RKO (cell line): ENCODE measurements at regions not wholly inside any gene's neighbourhood (a gene's known extent, or its start where the extent isn't known, plus 50 kb on each side); places are given as distances from the start of the nearest gene placed in this dataset.
"Not testable (repeated sequence)": the region's sequence is repeated elsewhere in the genome, so short reads cannot be mapped to it uniquely, and the experiment has no call there.

ENCODE experiments used
- DNase-seq: peaks from one replicate; pipeline ENCODE4 v3.0.0-alpha.2; 2016; ENCODE audit warnings: low spot score

DNA sequence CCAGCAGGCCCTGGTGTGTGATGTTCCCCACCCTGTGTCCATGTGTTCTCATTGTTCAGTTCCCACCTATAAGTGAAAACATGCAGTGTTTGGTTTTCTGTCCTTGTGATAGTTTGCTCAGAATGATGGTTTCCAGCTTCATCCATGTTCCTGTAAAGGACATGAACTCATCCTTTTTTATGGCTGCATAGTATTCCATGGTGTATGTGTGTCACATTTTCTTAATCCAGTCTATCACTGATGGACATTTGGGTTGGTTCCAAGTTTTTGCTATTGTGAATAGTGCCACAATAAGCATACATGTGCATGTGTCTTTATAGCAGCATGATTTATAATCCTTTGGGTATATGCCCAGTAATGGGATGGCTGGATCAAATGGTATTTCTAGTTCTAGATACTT, 130.4 kb upstream of the FHL2 start:
- not testable (repeated sequence) for DNase-seq

DNA sequence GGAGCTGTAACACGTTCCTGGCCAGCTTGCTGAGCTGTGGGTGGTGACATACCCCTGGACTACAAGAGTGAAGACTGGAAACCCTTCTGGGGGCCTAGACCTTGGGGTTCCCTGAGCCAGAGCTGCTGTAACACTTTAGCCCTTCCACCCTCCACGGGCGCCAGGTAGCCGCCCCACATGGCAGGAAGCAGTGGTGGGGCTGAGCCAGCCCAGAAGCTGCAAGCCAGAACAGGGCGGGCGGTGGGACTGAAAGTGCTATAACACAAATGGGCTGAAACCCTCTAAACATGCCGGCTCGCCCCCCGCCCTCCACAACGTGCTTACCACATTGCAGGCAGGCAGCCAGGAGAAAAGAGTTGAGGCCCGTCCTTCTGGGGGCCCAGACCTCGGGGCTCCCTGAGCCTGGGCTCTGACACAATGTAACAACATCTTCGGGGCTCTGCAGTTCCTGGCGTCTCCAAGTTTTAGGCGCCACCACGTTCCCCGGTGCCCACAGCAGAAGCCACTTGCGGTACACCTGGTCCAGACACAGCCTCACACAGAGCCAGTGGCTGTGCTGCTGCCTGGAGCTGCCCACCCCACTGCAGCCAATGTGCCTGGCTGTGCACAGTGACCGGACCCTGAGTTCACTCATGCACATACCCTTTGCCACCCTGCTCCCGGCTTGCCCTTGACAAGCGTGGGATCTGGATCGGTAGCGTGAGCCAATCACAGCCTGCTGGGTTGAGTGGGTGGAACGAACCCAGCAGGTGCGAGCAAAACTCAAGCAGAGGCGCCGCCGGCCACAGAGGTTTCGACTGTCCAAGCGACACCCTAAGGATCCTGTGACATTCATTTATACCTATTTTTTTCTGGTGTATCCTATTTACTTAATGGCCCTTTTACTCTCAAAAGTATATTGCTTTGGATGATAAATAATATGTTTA, 127.4 kb upstream of the FHL2 start:
- no peak for DNase-seq

DNA sequence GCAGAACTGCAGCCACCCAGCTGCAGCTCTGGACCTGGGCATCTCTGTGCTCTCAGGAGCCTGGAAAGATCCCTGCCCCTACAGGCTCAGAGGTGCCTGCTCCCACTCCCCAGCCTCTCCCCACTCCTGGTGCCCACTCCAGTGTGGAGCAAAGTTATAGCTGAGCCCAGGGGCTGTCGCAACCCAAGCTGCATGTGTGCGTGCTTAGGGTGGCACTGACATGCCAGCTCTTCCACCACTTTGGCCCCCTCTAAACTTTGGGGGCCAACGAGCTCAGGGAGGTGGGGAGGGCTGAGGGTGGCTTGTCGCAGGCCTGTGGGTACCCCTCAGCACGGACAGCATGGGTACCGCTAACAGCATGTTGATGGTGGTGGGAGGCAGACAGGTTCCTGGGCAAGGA, 126.3 kb upstream of the FHL2 start:
- DNase-seq = no peak

DNA sequence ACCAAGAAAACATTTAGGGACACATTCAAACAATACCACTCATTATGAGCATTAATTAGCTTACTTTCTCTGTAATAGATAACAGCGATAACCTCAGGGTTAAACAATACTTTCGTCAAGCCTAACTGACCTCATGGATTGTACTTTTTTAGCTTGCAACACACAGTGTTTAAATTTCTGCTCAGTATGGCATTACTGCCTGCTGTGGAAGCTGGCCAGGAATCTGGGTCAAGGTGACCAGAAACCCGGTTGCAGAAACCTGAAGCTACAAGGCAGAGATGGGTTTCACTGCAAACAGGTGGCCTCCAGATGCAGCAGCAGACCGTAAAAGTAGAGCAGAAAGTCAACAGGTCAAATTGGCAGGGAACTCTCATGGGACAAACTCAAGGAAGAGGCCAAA, 123.8 kb upstream of the FHL2 start:
- DNase-seq = no peak

DNA sequence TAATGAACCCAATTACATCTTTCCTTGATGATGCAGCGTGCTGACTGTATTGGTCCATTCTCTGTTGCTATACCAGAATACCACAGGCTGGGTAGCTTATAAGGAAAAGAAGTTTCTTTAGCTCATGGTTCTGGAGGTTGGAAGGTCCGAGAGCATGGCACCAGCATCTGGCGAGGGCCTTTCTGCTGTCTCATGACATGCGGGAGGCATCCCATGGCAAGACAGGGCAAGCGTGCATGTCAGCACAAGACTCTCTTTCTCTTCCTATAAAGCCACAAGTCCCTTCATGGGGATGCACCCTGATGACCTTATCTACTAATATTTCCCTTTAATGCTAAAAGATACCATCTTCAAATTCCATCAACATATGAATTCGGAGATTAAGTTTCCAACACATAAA, 122.8 kb upstream of the FHL2 start:
- DNase-seq = no peak

DNA sequence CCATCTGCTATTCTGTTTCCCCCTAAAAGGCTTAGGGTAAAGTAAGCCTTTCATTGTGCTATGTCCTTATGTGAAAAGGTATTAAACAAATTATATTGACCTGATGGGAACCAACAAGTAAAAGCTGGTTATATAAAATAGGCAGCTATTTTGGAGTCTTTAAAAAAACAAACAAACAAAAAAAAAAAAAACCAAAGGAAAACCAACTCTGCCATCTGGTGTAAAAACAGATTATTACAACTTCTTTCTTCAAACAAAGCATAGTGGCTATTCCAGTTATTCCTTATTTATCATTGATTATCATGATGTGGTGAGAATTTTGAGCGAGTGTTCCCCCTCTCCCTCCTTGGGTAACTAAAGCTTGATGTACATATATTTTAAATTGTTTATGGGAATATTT, 122.3 kb upstream of the FHL2 start:
- peak; percentile 40 for DNase-seq

DNA sequence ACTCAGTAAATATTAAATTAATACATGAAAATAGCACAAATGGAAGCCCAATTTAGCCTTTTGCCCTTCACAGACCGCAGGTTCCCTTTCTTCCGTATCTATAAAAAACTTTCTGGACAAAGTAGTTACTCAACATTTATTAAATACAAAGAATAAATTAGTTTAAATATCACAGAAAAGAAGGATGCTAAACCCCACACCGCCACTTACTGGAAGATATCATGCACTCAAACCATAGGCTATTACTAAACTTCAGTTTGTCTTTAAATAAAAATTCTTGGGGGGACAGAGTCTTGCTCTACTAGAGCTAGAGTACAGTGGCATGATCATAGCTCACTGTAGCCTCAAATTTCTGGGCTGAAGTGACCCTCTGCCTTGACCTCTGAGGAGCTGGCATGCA, 120.7 kb upstream of the FHL2 start:
- no peak for DNase-seq

DNA sequence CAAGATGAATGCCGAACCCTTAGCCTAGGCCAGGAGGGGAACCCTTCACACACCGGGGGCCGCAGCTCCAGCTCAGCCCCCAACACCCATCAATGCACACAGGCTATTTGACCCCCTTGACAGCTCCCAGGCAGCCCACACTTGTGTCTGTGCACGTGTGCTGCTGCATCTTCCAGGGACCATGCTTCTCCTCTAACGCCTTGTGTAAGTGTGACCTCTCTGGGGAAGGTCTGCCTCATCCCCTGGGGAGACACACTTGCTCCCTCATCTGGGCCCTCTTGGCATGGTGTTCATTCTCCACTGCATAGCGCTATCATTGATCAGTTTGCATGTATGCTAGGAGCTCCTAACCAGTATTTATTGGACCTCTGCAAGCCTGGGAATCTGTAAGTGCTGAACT, 120.0 kb upstream of the FHL2 start:
- no peak for DNase-seq

DNA sequence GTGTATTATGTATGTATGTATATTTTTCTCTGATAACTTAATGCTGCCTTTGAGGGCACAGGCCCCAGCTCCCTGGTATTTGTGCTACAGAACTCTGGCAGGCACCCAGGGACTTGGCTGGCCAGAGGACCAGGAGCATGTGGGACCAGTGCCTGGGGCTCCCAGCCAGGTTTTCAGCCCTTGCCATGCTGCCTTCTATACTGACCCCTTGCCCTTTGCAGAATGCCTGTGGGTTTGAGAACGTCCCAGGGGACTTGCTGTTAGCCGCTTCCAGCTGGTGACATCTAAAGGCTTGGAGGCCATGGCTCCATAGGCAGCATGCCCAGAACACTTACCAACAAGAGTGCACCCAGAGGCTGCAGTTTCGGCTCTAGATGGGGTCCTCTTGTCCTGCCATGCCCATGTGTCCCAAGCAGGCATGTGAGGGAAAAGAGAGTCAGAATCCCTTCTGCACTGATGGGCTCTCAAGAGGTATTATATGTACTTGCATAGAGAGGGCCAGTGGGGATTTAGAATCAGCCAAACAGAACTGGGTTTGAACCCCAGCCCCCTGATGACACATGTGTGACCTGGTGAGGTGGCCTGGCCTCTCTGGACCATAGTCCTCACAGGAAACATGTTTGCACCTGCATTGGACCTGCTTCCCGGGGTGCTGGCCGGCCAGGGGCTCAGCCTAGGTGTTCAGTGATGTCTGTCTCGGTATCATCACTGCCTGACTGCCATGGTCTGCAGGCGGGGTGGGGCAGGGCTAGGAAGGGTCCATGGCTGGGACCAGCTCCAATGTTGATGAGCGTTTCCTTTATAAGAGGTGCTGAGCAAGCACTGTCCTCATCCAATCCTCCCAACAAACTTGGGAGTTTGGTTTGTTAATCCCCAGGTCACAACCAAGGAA, 119.2 kb upstream of the FHL2 start:
- DNase-seq = no peak

DNA sequence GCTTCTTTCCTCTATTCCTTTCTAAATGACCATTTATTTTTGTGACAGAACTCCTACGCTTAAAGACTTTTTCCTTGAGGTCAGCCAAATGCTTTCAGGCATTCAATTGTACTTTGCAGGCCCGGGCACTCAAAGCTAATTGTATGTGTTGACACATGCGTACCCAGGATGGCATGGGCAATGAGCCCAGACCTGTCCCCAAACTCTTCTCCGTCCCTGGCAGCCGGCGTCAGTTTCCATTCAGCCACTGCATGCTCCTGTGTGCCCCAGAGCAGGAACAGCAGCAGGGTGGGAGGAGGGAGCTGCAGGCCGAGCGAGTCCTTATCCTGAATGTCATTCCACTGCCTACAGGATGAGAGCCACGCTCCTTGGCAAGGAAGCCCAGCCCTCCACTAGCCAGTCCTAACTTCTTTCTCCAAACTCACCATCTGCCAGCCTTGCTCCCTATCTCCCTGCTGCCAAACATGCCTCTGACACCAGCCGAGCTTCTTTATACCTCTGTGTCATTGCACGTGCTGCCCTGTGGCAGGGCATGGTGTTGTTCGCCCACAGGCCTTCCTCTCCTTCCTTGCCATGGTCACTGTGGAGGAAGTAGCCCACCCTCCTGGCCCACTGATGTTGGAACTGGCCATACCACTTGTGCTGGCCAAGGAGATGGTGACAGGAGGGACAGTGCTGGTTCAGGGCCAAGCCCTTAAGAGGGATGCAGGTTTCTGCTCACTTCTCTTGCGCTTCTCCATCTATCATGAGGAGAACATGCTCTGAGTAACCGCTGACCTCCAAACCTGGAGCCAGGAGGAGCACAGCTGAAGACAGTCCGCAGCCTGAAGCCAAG, 116.9 kb upstream of the FHL2 start:
- DNase-seq = no peak

DNA sequence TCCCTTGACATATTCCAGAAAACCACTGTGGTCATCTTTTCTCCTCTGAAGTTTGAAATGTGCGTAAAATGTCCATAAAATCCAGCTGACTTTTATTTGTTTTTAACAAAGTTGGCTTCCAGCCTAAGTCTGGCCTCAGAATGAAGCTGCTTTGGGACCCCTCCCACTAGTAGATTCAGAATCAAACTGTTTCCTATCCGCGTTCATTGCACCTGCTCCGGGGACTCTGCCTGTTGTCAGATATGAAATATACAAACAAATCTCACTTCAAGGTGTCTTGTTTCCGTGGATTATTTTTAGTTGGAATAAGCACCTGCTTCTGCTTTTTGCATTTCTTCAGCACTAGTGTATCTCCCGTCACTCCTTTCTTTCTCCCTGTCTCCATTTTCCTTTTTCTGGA, 115.7 kb upstream of the FHL2 start:
- DNase-seq = no peak

DNA sequence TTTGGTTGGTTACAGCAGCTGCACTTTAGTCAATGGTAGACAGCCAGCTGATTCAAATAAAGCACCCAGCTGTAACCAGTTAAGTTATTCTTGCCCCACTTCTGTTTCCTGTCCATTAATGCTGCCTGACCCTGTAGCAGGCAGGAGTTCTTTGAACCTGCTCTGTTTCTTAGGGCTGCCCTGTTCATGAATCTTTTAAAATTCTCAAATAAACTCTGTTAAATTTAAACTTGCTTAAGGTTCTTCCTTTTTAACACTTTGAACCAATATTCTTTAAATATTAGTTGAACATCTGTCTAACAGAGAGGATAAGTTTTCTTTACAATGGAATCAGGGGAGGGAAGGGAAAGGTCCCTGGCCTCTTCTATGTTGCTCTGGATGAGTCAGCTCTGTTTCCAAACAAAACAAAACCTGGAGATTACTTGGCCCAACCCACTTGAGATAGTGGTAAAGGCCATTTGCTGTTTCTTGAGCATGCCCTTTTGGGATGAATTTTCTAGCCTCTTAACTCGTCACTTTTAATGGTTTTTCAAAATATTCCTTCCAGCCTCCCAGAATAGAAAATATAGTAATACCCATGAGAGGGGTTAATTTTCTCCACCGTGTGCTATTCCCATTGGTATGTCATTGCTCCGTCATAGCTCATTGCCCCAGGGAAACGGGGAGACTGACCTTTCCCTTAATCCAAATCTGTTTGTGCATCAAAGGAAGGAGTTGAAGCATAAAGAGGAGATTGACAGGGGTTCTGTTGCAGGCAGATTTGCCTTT, 112.1 kb upstream of the FHL2 start:
- DNase-seq = no peak

DNA sequence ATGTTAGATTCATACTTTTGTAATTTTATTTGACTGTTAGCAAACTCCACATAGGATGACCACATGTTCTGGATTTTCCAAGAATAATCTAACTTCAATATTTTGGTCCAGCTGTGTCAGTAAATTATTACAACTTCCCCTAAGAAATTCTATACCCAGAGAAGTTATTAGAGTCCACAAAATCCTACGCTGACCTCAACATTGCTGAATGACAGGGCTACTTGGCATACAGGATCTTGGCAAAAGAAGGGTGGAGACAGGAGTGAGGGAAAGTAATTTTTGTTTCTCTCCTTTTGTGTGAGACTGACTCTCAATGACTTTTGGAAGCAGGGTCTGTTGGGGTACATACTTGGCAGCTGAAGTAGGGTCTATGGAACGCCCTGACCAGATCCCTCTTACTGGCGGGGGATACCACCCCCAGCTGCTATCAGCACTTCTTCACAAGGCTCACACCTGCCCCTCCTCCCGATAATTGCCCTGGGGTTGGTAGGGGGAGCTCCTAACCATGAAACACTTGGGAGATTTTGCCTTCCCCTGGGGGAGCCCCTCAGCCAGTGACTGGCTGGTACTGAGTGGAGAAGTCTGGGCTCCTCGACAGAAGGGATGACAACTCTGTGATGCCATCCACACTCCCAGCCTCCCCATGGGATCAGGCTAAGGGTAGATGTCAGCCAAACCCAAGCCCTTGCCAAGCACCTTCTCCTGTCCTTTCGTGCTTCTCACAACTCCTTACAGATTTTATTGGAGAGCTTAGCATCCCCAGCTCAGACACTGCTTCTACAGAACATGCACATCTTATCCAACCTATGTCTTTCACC, 110.6 kb upstream of the FHL2 start:
- no peak for DNase-seq

DNA sequence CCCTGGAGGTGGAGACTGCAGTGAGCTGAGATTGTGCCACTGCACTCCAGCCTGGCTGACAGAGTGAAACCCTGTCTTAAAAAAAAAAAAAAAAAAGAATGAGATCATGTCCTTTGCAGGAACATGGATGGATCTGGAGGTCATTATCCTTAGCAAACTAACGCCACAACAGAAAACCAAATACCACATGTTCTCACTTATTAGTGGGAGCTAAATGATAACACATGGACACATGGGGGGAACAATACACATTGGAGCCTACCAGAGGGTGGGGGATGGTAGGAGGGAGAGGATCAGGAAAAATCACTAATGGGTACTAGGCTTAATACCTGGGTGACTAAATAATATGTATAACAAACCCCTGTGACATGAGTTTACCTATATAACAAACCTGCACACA, 108.0 kb upstream of the FHL2 start:
- not testable (repeated sequence) for DNase-seq

DNA sequence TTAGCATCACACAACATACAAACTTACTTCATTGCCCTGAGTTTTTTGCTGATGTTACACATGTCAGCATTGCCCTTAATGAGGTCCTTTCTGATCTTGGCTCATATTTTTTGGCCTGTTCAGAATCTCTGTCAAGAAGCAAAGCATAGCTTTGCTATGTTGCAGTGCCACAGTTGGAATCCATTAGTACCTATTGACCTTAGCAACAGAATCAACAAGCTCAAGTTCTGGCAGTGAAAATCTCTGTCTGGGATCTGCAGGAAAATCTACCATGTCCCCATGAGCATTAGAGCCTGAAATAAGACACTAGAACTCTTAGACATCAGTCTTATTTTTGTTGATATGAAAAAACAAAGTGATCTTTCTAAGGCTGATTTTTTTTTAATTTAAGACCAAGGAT, 105.6 kb upstream of the FHL2 start:
- DNase-seq = no peak

DNA sequence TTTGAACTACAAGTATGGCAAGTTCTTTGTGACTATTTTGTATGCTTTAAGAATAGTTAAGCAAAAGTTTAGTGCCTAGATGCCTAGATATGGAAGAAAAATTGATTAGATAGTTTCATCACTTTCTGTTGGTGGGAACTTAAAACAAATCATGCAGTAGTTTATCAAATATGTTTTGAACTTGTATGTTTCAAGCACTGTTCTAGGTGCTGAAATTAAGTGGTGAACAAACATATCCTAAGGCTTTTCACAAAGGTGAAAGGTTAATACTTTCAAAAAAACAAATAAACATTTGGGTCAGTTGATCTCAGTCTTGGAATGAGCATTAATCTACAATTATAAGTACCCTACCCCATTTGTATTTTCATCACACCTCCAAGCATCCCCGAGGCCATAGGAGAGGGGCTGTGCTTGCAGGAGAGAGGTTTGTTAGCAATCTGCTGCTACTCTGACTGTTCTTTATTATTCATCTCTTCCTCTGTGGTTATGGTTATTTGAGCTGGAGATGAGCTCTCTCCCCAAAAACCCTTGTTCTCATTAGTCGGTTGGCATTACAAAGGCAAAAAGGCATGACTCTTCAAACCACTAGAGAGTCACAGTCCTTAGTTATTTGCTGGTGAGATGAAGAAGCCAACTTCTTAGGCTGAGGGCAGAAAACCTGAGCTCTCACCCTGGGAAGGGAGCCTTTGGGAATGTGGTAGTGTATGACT, 103.9 kb upstream of the FHL2 start:
- DNase-seq = no peak

DNA sequence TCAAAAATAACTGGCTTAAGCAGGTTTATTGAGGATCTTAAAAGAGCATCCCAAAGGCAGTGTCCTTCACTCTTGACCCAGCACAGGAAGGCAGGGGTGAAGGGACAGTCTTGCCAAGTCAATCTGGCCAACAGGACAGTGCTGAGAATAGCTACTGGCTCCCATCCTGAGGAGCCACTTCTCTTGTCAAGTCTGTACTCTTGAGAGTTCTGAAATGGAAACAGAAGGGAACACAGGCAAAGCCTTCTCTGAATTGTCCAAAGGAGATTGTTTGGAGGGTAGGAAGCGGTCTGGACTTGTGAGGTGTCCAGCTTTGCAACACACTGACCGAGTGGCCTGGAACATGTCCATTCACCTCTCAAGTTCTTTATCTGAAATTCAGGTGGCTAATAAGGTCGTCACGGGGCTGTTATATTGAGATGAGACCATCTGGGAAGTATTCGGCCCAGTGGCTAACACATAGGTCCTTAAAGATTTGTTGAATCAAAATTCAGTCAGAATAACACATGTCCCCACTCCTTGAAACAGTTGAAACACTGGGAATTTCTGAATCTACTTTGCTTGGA, 99.5 kb upstream of the FHL2 start:
- DNase-seq = no peak

DNA sequence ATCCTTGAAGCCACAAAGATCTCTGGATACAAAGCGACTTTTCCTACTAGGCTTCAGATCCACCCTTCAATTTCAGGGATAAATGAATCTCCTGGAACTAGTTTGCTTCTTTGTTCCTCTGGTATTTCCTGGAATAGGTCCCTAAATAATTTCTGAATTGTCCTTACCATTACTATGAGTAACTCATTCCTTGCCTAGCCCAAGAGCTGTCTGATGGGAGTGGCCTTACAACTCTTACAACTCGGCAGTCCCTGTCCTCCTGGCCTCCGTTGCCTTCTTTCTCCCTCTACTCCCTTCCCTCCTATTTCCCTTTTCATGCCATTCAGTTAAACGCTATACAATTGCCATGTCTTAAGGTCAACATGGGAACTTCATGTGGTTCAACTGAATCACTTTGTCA, 98.2 kb upstream of the FHL2 start:
- no peak for DNase-seq

DNA sequence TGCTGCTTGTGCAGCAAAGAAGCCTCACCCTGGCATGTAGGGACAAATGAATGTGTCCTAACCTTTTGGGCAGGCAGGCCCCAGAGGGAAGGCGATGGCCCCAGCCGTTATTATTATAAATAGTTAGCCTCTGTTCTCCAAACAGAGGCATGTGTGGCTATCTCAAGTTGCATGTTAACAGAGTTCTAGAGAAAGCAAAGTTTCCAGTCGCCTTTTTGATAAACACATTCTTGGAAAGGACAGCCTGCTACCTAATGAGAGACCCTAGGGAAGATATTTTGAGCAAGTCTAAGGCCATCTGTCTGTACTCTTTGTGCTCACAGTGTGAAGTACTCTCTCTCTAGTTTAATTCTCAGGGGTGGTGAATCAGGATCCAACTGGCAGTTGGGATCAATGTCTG, 97.4 kb upstream of the FHL2 start:
- no peak for DNase-seq
